Right hindlimb (tissue), 1 donor: ENCODE measurements at regions not wholly inside any gene's neighbourhood (a gene's known extent, or its start where the extent isn't known, plus 50 kb on each side); places are given as distances from the start of the nearest gene placed in this dataset.

Experiments
- DNase-seq: peaks from one replicate; pipeline ENCODE4 v3.0.0-alpha.2; 2018

DNA sequence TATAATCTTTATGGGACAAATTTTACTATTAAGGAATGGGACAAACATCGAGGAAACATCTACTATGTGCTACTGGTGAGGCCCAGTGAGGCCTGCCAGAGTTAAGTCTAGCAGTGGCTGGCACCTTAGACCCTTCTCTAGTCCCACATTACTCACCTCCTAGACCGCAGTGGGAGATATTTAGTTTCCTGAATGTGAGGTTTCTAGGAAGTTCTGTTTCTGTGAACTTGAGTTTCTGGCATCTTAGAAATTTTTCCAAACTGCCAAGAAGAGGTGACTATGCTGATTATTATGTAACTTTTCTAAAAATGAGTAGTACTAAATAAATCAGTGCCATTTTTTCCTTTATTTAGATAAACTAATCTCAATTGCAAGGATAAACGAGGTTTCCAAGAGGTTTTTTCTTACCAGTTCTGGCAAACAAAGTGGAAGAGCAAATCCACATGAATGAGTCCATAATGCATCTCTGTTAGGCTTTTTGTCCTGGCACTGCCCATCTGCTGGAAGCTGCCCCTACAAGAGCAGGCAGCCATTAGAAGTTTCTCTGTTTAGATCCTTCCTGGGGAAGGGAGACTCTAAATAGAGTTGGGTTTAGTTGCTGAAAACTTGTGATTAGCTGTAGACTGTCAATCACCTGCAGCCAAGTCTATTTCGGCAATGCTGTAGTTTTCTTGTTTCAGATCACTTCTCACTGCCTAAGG, 348.7 kb downstream of the MAN2A1 start:
- no peak for DNase-seq

DNA sequence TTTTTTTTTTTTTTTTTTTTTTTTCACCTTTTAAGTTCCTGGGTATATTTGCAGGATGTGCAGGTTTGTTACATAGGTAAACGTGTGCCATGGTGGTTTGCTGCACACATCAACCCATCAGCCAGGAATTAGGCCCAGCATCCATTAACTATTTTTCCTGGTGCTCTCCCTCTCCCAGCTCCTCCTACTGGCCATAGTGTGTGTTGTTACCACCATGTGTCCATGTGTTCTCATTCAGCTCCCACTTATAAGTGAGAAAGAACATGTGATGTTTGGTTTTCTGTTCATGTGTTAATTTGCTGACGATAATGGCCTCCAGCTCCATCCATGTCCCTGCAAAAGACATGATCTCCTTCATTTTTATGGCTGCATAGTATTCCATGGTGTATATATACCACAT, 350.5 kb downstream of the MAN2A1 start:
- no peak for DNase-seq

GRCh38 chr5:110043025-110043424, 353.3 kb downstream of the MAN2A1 start:
- DNase-seq, result no peak

GRCh38 chr5:110045158-110045557, 355.4 kb downstream of the MAN2A1 start:
- DNase-seq, result no peak

- DNase-seq, result no peak
These were observed 358.8 kb downstream of the MAN2A1 start for GRCh38 chr5:110048491-110048890.

DNA sequence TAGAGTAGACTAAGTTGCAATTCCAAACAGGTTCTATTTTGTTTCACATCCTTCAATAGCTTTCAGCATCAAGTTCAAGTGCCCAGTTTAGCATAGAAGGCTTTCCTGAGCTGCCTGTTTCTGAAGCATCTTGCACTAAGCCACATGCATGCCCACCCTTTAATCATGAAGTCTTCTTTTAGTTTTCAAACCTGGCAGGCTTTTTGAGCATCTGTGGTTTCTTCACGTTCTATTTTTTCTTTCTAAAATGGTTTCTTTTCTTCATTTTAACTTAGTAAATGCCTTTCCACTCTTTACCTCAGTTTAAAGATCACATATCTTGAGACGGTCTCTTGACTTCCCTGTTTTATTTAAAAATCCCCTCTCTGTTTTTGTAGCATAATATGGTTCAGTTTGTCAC, 360.1 kb downstream of the MAN2A1 start:
- DNase-seq, result no peak

- no peak for DNase-seq
These were observed 361.1 kb downstream of the MAN2A1 start for GRCh38 chr5:110050640-110051345.

- no peak for DNase-seq
These were observed 363.5 kb downstream of the MAN2A1 start for GRCh38 chr5:110053205-110053604.

DNA sequence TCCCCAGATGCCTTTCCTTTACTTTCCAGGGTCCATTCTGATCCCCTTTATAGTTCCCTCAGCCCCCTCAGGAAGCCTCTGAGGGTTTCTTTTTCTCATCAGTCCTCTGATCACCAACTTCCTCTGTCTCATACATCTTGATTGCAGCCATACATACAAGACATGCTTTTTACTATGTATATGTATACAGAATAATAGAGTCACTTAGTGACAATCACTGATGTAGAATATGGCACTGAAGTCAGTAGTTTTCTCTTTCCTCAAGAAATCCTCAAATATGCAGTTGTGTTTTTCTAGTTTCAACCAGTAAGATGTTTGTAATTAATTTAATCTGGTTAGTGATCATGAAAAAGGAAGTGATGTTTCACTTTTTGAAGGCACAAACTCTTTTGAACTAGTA, 364.1 kb downstream of the MAN2A1 start:
- no peak for DNase-seq

- no peak for DNase-seq
These were observed 364.5 kb downstream of the MAN2A1 start for GRCh38 chr5:110054240-110054639.

DNA sequence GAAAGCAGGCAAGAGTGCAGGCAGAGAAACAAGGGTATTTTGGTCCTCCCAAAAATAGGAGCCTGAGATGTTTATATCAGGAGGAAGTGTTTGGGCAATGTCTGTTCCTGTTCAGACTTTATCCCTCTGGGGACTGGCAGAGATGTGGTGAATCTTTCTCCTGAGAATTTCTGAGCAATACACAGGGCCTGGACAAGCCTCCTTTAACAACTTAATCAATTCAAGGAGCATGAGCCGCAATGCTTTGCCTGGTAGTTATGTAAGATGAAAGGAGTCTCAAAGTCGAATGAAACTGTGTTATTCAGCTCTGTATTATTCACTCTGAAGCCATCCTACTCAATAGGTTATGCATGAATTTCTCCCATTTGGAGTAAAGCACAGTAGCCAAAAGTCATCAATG, 365.6 kb downstream of the MAN2A1 start:
- DNase-seq, result no peak

DNA sequence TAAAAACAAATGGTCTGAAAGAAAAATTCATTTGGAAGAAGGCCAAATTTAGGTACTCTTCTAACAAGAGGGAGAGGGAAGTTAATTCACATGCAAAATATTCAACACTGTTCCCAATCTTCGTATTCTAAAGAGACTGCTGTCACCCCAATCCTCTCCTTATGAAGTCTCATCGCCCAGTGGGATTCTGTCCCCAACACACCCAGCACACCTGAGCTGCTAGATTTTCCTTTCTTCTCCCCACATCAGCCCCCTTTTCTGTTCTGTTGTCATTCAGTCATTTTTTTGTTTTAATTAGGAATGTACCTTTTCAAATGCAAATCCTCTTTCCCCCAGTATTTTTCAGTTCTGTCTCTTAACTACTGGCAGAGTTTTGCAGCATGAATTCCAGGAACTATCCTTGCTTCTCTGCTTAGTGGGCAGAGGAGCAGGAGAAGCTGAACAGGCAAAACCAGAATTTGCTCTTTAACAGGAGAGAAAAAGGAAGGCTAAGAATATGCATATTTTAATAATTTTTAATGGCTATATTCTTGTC, 366.9 kb downstream of the MAN2A1 start:
- no peak for DNase-seq

GRCh38 chr5:110058175-110058574, 368.4 kb downstream of the MAN2A1 start:
- no peak for DNase-seq

- DNase-seq, result no peak
These were observed 372.5 kb downstream of the MAN2A1 start for GRCh38 chr5:110062246-110062645.

GRCh38 chr5:110063640-110064602, 374.2 kb downstream of the MAN2A1 start:
- no peak for DNase-seq

GRCh38 chr5:110064603-110065268, 375.0 kb downstream of the MAN2A1 start:
- DNase-seq, result no peak

DNA sequence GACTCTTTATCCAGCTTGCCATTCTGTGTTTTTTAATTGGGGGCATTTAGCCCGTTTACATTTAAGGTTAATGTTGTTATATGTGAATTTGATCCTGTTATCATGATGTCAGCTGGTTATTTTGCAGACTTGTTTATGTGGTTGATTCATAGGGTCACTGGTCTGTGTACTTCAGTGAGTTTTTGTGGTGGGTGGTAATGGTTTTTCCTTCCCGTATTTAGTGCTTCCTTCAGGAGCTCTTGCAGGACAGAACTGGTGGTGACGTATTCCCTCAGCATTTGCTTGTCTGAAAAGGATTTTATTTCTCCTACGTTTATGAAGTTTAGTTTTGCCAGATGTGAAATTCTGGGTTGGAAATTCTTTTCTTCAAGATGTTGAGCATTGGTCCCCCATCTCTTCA, 381.1 kb downstream of the MAN2A1 start:
- no peak for DNase-seq

DNA sequence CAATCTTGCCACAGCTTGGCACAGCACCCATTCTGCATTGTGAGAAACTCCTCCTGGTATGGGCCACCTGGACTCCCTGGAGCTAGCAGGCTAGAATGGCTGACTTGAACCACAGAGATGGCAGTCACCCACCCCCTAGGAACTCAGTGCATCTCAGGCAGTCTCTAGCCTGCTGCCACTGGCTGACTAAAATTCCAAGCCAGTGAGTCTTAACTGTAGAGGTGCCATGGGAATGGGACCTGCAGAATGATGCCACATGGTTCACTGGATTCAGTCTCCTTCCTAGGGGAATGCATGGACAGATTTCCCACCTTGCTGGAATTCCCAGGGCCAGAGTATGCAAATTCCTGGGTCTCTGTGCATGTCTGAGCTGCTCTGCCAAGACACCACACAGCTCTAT, 382.9 kb downstream of the MAN2A1 start:
- no peak for DNase-seq

DNA sequence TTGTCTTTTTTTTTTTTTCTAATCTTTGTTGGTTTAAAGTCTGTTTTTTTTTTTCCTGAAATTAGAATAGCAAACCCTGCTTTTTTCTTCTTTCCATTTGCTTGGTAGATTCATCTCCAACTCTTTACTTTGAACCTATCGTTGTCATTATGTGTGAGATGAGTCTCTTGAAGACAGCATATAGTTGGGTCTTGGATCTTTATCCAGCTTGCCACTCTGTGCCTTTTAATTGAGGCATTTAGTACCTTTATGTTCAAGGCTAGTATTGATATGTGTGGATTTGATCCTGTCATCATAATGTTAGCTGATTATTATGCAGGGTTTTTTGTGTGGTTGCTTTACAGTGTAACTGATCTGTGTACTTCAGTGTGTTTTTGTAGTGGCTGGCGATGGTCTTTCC, 383.8 kb downstream of the MAN2A1 start:
- no peak for DNase-seq

DNA sequence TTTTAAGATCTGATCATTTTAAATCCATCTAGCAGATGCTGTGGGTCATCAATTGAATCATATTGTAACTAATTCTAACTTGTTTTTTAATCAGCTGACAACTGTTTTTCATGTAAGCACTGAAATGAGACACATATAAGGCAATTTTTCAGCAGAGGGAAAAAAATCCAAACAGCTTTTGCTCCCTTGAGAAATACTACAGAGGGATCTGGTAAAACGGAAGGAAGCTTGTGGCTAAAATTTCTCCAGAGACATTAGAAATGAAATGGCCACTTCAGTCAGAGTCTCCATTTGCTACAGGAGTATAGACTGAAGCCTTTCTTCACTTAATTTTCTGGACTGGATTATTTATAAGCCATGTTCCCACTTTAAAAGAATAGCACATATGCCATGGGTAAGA, 385.9 kb downstream of the MAN2A1 start:
- DNase-seq, result no peak

- DNase-seq, result no peak
These were observed 387.4 kb downstream of the MAN2A1 start for GRCh38 chr5:110077147-110077546.

DNA sequence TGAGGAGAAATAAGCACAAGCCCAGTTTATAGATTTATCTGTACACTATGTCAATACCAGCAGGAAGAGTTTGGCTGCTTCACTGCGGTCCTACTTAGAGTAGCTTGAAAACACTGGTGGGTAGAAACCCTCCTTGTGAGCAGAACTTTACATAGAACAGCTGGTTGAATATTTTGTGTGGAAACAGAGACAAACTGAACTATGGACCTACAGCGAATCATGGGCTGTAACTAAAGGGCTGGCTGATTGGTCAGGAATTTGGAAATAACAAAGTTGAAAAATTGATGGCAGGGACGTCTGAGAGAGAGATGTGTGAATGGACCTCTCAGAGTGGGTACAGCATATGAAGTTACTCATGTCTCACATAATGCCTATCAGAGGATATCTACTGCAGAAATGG, 392.5 kb downstream of the MAN2A1 start:
- DNase-seq, result no peak

DNA sequence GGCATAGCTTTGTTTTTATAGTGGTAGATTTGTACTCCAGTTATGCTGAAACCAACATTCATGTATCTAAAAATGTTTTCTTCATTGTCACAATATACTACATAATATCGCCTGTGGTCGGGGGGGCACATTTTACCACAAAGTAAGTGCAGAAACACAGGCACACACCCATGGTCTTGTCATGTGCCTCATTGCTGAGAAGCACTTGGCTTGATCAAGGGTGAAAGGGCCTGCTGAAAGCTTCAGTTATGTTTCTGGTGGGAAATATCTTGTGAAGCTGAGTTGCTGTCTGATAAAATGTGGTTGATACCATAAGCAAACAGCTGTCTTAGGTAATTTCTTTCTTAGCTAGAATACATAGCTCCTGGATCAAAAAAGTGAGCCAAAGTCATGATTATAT, 393.1 kb downstream of the MAN2A1 start:
- DNase-seq, result no peak
